Vagina (tissue), 2 donors: ENCODE measurements at regions not wholly inside any gene's neighbourhood (a gene's known extent, or its start where the extent isn't known, plus 50 kb on each side); places are given as distances from the start of the nearest gene placed in this dataset.

Experiments
- DNase-seq, 2 donors: peaks; one replicate each; pipeline ENCODE4 v3.0.0-alpha.2; 2017; ENCODE audit errors: extremely low spot score in 2 of 2
- H3K27ac ChIP-seq: fragments of 200-600 bp; sonication (generic); one replicate; pipeline ENCODE4 v1.5.1; 2019
- H3K27me3 ChIP-seq: fragments of 200-600 bp; sonication (generic); one replicate; pipeline ENCODE4 v1.5.1; 2019
- H3K36me3 ChIP-seq, 2 donors: fragments of 200-600 bp; sonication (generic); one replicate each; pipeline ENCODE4 v1.5.1; 2017 to 2019
- H3K4me1 ChIP-seq: fragments of 200-600 bp; sonication (generic); one replicate; pipeline ENCODE4 v1.5.1; 2019
- H3K4me3 ChIP-seq, 2 donors: fragments of 200-600 bp; sonication (generic); 1 replicate in 1 of 2; 2 replicates in 1 of 2; pipeline ENCODE4 v1.5.1; 2016 to 2019
- H3K9me3 ChIP-seq: fragments of 200-600 bp; sonication (generic); one replicate; pipeline ENCODE4 v1.5.1; 2019
- CTCF ChIP-seq, 3 experiments: fragments of 450-650 bp in 2 of 3; fragments of 200-600 bp in 1 of 3; sonication (generic) in 1 of 3; IDR thresholded peaks; one replicate each; pipeline ENCODE4 v1.5.1; 2017 to 2019; ENCODE audit warnings: antibody characterized with exemption in 3 of 3, mild to moderate bottlenecking in 2 of 3, moderate library complexity in 2 of 3
- POLR2A ChIP-seq, 2 donors: fragments of 450-650 bp; IDR thresholded peaks; one replicate each; pipeline ENCODE4 v1.6.1; 2017; ENCODE audit warnings: antibody characterized with exemption in 2 of 2, mild to moderate bottlenecking in 2 of 2, moderate library complexity in 2 of 2
- POLR2AphosphoS5 ChIP-seq, 2 donors: sonication (generic); formaldehyde crosslinking; IDR thresholded peaks; one replicate each; pipeline ENCODE4 v1.9.0; 2017; ENCODE audit warnings: antibody characterized with exemption in 2 of 2, mild to moderate bottlenecking in 2 of 2, low read depth in 1 of 2; ENCODE audit not compliant: insufficient read depth in 1 of 2
- intact Hi-C: fragments of 100-400 bp; cut with DNase I; formaldehyde crosslinking; loops from one replicate; pipeline ENCODE4 v1.15.1; 2023

- intact Hi-C loops = no loop called here
- Histone ChIP-seq H3K36me3 (no peaks in the 10 kb centered on the region), H3K27ac (no peak overlapping the region), H3K4me1 (no peaks in the 10 kb centered on the region), H3K4me3 (no peak overlapping the region), H3K9me3 (no peaks in the 10 kb centered on the region), H3K27me3 (no peaks in the 10 kb centered on the region)
- TF ChIP-seq CTCF (IDR thresholded peaks at IDR 0.05) (no peak), POLR2AphosphoS5 (IDR thresholded peaks at IDR 0.05; ENCODE audit: insufficient read depth in 1 of 2, low read depth in 1 of 2) (no peak), POLR2A (IDR thresholded peaks at IDR 0.05) (no peak)
- DNase-seq = no peak
Observed at GRCh38 chr5:101364469-101364868, 461.4 kb upstream of the ST8SIA4 start.

GRCh38 chr5:101362067-101362466 is 459.0 kb upstream of the ST8SIA4 start:
- no peaks in the 10 kb centered on the region for H3K27me3 ChIP-seq
- TF ChIP-seq CTCF (IDR thresholded peaks at IDR 0.05) (no peak), POLR2A (IDR thresholded peaks at IDR 0.05) (no peak), POLR2AphosphoS5 (IDR thresholded peaks at IDR 0.05; ENCODE audit: insufficient read depth in 1 of 2, low read depth in 1 of 2) (no peak)
- no peaks in the 10 kb centered on the region for H3K9me3 ChIP-seq
- no peak for DNase-seq
- no peak overlapping the region for H3K27ac ChIP-seq
- intact Hi-C loops = no loop called here
- no peaks in the 10 kb centered on the region for H3K36me3 ChIP-seq
- H3K4me3 ChIP-seq = no peak overlapping the region
- H3K4me1 ChIP-seq = no peaks in the 10 kb centered on the region

GRCh38 chr5:101346906-101347305 is 443.8 kb upstream of the ST8SIA4 start:
- no peak overlapping the region for H3K27ac ChIP-seq
- H3K27me3 ChIP-seq = no peaks in the 10 kb centered on the region
- no peaks in the 10 kb centered on the region for H3K4me1 ChIP-seq
- H3K36me3 ChIP-seq = no peaks in the 10 kb centered on the region
- no peak overlapping the region for H3K4me3 ChIP-seq
- no peak for TF ChIP-seq POLR2A (IDR thresholded peaks at IDR 0.05)
- TF ChIP-seq POLR2AphosphoS5 (IDR thresholded peaks at IDR 0.05; ENCODE audit: insufficient read depth in 1 of 2, low read depth in 1 of 2) = no peak
- TF ChIP-seq CTCF (IDR thresholded peaks at IDR 0.05) = no peak
- DNase-seq = no peak
- intact Hi-C loops = no loop called here
- no peaks in the 10 kb centered on the region for H3K9me3 ChIP-seq

- Histone ChIP-seq H3K27me3 (no peaks in the 10 kb centered on the region), H3K36me3 (no peaks in the 10 kb centered on the region), H3K4me3 (no peak overlapping the region), H3K9me3 (no peaks in the 10 kb centered on the region), H3K4me1 (no peaks in the 10 kb centered on the region), H3K27ac (no peak overlapping the region)
- TF ChIP-seq POLR2AphosphoS5 (IDR thresholded peaks at IDR 0.05; ENCODE audit: insufficient read depth in 1 of 2, low read depth in 1 of 2) (no peak), CTCF (IDR thresholded peaks at IDR 0.05) (no peak), POLR2A (IDR thresholded peaks at IDR 0.05) (no peak)
- intact Hi-C loops = no loop called here
- DNase-seq = no peak
Observed at GRCh38 chr5:101346447-101346846, 443.4 kb upstream of the ST8SIA4 start.

- no peak overlapping the region for H3K27ac ChIP-seq
- intact Hi-C loops = no loop called here
- no peak overlapping the region for H3K4me3 ChIP-seq
- no peaks in the 10 kb centered on the region for H3K9me3 ChIP-seq
- no peak for DNase-seq
- no peaks in the 10 kb centered on the region for H3K4me1 ChIP-seq
- no peaks in the 10 kb centered on the region for H3K36me3 ChIP-seq
- no peaks in the 10 kb centered on the region for H3K27me3 ChIP-seq
- TF ChIP-seq POLR2A (IDR thresholded peaks at IDR 0.05) (no peak), POLR2AphosphoS5 (IDR thresholded peaks at IDR 0.05; ENCODE audit: insufficient read depth in 1 of 2, low read depth in 1 of 2) (no peak), CTCF (IDR thresholded peaks at IDR 0.05) (no peak)
Observed at GRCh38 chr5:101338226-101338625, 435.1 kb upstream of the ST8SIA4 start.
